ENCODE measurements at regions not wholly inside any gene's neighbourhood (a gene's known extent, or its start where the extent isn't known, plus 50 kb on each side); places are given as distances from the start of the nearest gene placed in this dataset.

GRCh38 chr1:186735463-186735862 lies 55.2 kb upstream of the PTGS2 start:
- peak; percentile 51 for DNase-seq (ENCODE audit: low read depth)

- no peak for DNase-seq (ENCODE audit: low read depth)
Measured at GRCh38 chr1:186730951-186731729, 50.9 kb upstream of the PTGS2 start.

All from iris pigment epithelial cell (primary cell).